ENCODE measurements at regions not wholly inside any gene's neighbourhood (a gene's known extent, or its start where the extent isn't known, plus 50 kb on each side); places are given as distances from the start of the nearest gene placed in this dataset.
"Not testable (repeated sequence)": the region's sequence is repeated elsewhere in the genome, so short reads cannot be mapped to it uniquely, and the experiment has no call there.

- H3K27ac Mint-ChIP-seq (ENCODE audit: unreplicated experiment): no peak overlapping the region
- CTCF ChIA-PET: no interaction called here
- H3K36me3 Mint-ChIP-seq (ENCODE audit: insufficient read depth, unreplicated experiment): no peaks in the 10 kb centered on the region
- no TSS peak for BruUV-seq (replicated peaks)
- DNase-seq: no peak
- Histone ChIP-seq H3K27me3 (replicated peaks; ENCODE audit: control insufficient read depth, insufficient read depth, low read length) (no peaks in the 10 kb centered on the region), H3K4me1 (no peaks in the 10 kb centered on the region), H3K9me3 (no peaks in the 10 kb centered on the region), H3K4me3 (ENCODE audit: low read depth, low read length) (no peak overlapping the region), H3K36me3 (ENCODE audit: control insufficient read depth, insufficient read depth, low read length) (no peaks in the 10 kb centered on the region)
- H3K27me3 Mint-ChIP-seq (ENCODE audit: insufficient read depth, unreplicated experiment): no peaks in the 10 kb centered on the region
- no peak overlapping the region for H3K4me3 Mint-ChIP-seq (ENCODE audit: unreplicated experiment)
- no peak for TF ChIP-seq CTCF (IDR thresholded peaks at IDR 0.05; ENCODE audit: insufficient read depth in 1 of 2, low read depth in 1 of 2, low read length in 1 of 2, severe bottlenecking in 1 of 2, unreplicated experiment in 1 of 2)
- no peaks in the 10 kb centered on the region for H3K4me1 Mint-ChIP-seq (ENCODE audit: low read depth, unreplicated experiment)
- POLR2A ChIA-PET: no interaction called here
- intact Hi-C loops (cut with micrococcal nuclease; ENCODE audit: unreplicated experiment): no loop called here
- no peaks in the 10 kb centered on the region for H3K9me3 Mint-ChIP-seq (ENCODE audit: unreplicated experiment)
These were observed 288.6 kb upstream of the PCDH9 start for GRCh38 chr13:67518785-67519184.

- no peak for DNase-seq
- intact Hi-C loops (cut with micrococcal nuclease; ENCODE audit: unreplicated experiment): no loop called here
- no peaks in the 10 kb centered on the region for H3K27me3 Mint-ChIP-seq (ENCODE audit: insufficient read depth, unreplicated experiment)
- H3K4me1 Mint-ChIP-seq (ENCODE audit: low read depth, unreplicated experiment): no peaks in the 10 kb centered on the region
- ChIA-PET CTCF (no interaction called here), POLR2A (no interaction called here)
- TF ChIP-seq CTCF (IDR thresholded peaks at IDR 0.05; ENCODE audit: insufficient read depth in 1 of 2, low read depth in 1 of 2, low read length in 1 of 2, severe bottlenecking in 1 of 2, unreplicated experiment in 1 of 2): no peak
- H3K9me3 Mint-ChIP-seq (ENCODE audit: unreplicated experiment): no peaks in the 10 kb centered on the region
- Histone ChIP-seq H3K27me3 (replicated peaks; ENCODE audit: control insufficient read depth, insufficient read depth, low read length) (no peaks in the 10 kb centered on the region), H3K36me3 (ENCODE audit: control insufficient read depth, insufficient read depth, low read length) (no peaks in the 10 kb centered on the region), H3K4me3 (ENCODE audit: low read depth, low read length) (no peak overlapping the region), H3K9me3 (no peaks in the 10 kb centered on the region), H3K4me1 (no peaks in the 10 kb centered on the region)
- H3K4me3 Mint-ChIP-seq (ENCODE audit: unreplicated experiment): no peak overlapping the region
- H3K27ac Mint-ChIP-seq (ENCODE audit: unreplicated experiment): no peak overlapping the region
- BruUV-seq (replicated peaks): no TSS peak
- H3K36me3 Mint-ChIP-seq (ENCODE audit: insufficient read depth, unreplicated experiment): no peaks in the 10 kb centered on the region
These were observed 285.8 kb upstream of the PCDH9 start for GRCh38 chr13:67515895-67516294.

- BruUV-seq (replicated peaks): no TSS peak
- POLR2A ChIA-PET: no interaction called here
- no peak overlapping the region for H3K4me3 Mint-ChIP-seq (ENCODE audit: unreplicated experiment)
These were observed 278.9 kb upstream of the PCDH9 start for GRCh38 chr13:67509018-67509417.

GRCh38 chr13:67508275-67508674 is 278.1 kb upstream of the PCDH9 start:
- intact Hi-C loops (cut with micrococcal nuclease; ENCODE audit: unreplicated experiment); DNase-seq; H3K27me3 Mint-ChIP-seq (ENCODE audit: insufficient read depth, unreplicated experiment); H3K27ac Mint-ChIP-seq (ENCODE audit: unreplicated experiment); POLR2A ChIA-PET; BruUV-seq (replicated peaks); H3K27me3 ChIP-seq (replicated peaks; ENCODE audit: control insufficient read depth, insufficient read depth, low read length); H3K9me3 Mint-ChIP-seq (ENCODE audit: unreplicated experiment); H3K9me3 ChIP-seq; H3K36me3 ChIP-seq (ENCODE audit: control insufficient read depth, insufficient read depth, low read length); H3K4me1 Mint-ChIP-seq (ENCODE audit: low read depth, unreplicated experiment); H3K4me3 ChIP-seq (ENCODE audit: low read depth, low read length); CTCF ChIA-PET; H3K4me1 ChIP-seq; H3K36me3 Mint-ChIP-seq (ENCODE audit: insufficient read depth, unreplicated experiment); H3K4me3 Mint-ChIP-seq (ENCODE audit: unreplicated experiment): not testable (repeated sequence)

More at GRCh38 chr13:67509018-67509417, 278.9 kb upstream of the PCDH9 start:
- H3K9me3 Mint-ChIP-seq (ENCODE audit: unreplicated experiment): no peaks in the 10 kb centered on the region
- Histone ChIP-seq H3K36me3 (ENCODE audit: control insufficient read depth, insufficient read depth, low read length) (no peaks in the 10 kb centered on the region), H3K4me3 (ENCODE audit: low read depth, low read length) (no peak overlapping the region), H3K9me3 (no peaks in the 10 kb centered on the region), H3K4me1 (no peaks in the 10 kb centered on the region), H3K27me3 (replicated peaks; ENCODE audit: control insufficient read depth, insufficient read depth, low read length) (no peaks in the 10 kb centered on the region)
- no peak for TF ChIP-seq CTCF (IDR thresholded peaks at IDR 0.05; ENCODE audit: insufficient read depth in 1 of 2, low read depth in 1 of 2, low read length in 1 of 2, severe bottlenecking in 1 of 2, unreplicated experiment in 1 of 2)
- DNase-seq: no peak
- H3K27ac Mint-ChIP-seq (ENCODE audit: unreplicated experiment): no peak overlapping the region
- H3K4me1 Mint-ChIP-seq (ENCODE audit: low read depth, unreplicated experiment): no peaks in the 10 kb centered on the region
- intact Hi-C loops (cut with micrococcal nuclease; ENCODE audit: unreplicated experiment): no loop called here
- H3K36me3 Mint-ChIP-seq (ENCODE audit: insufficient read depth, unreplicated experiment): no peaks in the 10 kb centered on the region
- CTCF ChIA-PET: no interaction called here
- H3K27me3 Mint-ChIP-seq (ENCODE audit: insufficient read depth, unreplicated experiment): no peaks in the 10 kb centered on the region

All from Caco-2 (cell line).